ENCODE measurements at regions not wholly inside any gene's neighbourhood (a gene's known extent, or its start where the extent isn't known, plus 50 kb on each side); places are given as distances from the start of the nearest gene placed in this dataset.

DNA sequence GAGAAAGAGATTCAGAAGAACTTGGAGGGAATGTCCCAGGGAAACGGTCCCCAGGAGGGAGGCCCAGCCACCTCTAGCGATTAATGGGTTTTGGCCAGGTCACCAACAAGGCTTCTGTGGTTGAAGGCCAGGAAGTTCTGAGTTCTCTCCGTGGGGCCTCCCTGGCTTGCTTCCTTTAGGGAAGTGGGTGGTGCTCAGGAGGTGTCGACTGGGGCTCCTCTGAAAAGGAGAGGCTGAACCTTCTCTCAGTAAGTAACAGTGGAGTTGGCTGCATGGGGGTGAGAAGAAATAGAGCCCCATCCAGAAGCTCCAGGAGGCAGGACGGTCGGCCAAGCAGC is 77.1 kb upstream of the GSE1 start:
- no peak overlapping the region for H3K27ac Mint-ChIP-seq
- H3K4me3 Mint-ChIP-seq = no peak overlapping the region
- intact Hi-C loops (cut with DNase I, micrococcal nuclease) = no loop called here
- ChIA-PET POLR2A (no interaction called here), CTCF (interaction anchor here (0.7 kb wide), 1 partner anchor 18 kb away, joined by 3 read pairs; no protein-coding TSS in a partner anchor)
- no peaks in the 10 kb centered on the region for H3K36me3 Mint-ChIP-seq (ENCODE audit: low read depth)
- ATAC-seq (no peak), DNase-seq (no peak)
- H3K4me1 Mint-ChIP-seq = no peaks in the 10 kb centered on the region
- H3K27me3 Mint-ChIP-seq = no peaks in the 10 kb centered on the region
- H3K9me3 Mint-ChIP-seq (ENCODE audit: low read depth) = no peaks in the 10 kb centered on the region

DNA sequence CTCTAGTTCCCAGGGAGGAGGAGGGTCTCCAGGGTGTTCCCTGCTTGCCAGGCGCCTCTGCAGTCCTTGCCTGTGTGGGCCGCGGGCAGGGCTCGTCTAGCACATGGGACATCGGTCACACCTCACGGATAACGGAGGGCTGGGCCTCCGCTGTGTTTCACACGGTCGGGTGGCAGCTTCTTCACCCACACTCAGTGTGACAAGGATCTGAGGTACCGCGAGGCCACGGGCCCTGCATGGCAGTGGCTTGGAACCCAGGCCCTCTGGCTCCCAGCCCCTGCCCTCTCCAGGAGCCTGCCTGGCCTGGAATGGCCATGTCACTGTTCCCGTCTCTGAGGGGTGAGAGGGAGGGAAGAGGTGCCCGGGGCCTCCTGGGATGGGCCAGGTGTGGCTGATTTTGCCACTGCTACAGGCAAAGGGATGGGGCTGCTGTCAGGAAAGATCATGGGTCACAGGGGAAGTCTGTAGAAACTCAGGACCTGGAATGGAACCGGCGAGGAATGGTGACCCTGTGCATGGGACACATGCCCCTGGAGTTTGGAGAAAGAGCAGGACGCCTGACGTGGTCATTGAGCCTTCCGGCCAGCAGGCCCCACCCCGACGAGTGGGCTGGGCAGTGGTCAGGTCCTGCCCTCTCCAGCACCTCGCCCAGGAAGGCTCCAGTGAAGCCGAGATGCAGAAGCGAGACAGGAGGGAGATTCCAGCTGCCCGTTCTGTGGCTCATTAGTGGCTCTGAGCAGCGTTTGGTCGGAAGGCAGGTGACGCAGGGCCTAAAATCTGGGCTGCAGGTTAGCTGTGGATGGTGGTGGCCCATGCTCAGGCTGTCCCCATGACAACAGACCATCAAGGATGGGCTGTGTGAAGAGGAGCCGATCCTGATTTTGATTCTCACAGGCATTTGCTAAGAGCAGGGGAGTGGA is 76.5 kb upstream of the GSE1 start:
- H3K27me3 Mint-ChIP-seq = no peaks in the 10 kb centered on the region
- no peaks in the 10 kb centered on the region for H3K36me3 Mint-ChIP-seq (ENCODE audit: low read depth)
- POLR2A ChIA-PET = no interaction called here
- no peaks in the 10 kb centered on the region for H3K4me1 Mint-ChIP-seq
- H3K27ac Mint-ChIP-seq = no peak overlapping the region
- H3K9me3 Mint-ChIP-seq (ENCODE audit: low read depth) = no peaks in the 10 kb centered on the region
- DNase-seq (no peak), ATAC-seq (no peak)
- CTCF ChIA-PET = interaction anchor here (0.6 to 0.8 kb wide), 2 partner anchors 48 to 547 kb away, joined by 3 read pairs; no protein-coding TSS in a partner anchor
- intact Hi-C loops (cut with DNase I, micrococcal nuclease) = no loop called here
- no peak overlapping the region for H3K4me3 Mint-ChIP-seq

DNA sequence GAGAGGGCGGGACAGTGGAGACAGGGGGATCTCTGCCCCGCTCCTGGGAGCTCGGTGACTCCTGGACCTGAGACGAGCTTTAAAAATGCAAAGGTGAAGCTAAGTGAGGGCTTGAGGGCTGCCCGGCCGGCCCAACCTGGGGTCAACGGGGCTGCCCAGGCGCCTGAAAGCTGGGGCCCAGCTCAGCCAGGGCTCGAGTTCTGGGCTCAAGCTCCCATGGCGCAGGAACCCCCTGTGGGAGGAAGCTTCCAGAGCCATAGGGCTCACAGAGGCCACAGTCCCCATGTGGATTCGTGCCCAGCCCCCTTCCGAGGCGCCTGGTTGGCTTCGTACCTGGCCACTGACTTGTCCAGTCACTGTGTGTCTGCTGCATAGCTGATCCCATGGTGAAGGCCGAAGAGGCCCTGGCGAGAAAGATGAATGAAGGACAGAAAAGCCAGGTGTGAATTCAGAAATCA is 75.8 kb upstream of the GSE1 start:
- ChIA-PET POLR2A (no interaction called here), CTCF (interaction anchor here (0.6 to 0.8 kb wide), 2 partner anchors 49 to 548 kb away, joined by 3 read pairs; no protein-coding TSS in a partner anchor)
- ATAC-seq = no peak
- H3K27me3 Mint-ChIP-seq = no peaks in the 10 kb centered on the region
- no peaks in the 10 kb centered on the region for H3K9me3 Mint-ChIP-seq (ENCODE audit: low read depth)
- DNase-seq = no peak
- no peak overlapping the region for H3K27ac Mint-ChIP-seq
- no peak overlapping the region for H3K4me3 Mint-ChIP-seq
- H3K36me3 Mint-ChIP-seq (ENCODE audit: low read depth) = no peaks in the 10 kb centered on the region
- no peaks in the 10 kb centered on the region for H3K4me1 Mint-ChIP-seq
- intact Hi-C loops (cut with DNase I, micrococcal nuclease) = no loop called here

DNA sequence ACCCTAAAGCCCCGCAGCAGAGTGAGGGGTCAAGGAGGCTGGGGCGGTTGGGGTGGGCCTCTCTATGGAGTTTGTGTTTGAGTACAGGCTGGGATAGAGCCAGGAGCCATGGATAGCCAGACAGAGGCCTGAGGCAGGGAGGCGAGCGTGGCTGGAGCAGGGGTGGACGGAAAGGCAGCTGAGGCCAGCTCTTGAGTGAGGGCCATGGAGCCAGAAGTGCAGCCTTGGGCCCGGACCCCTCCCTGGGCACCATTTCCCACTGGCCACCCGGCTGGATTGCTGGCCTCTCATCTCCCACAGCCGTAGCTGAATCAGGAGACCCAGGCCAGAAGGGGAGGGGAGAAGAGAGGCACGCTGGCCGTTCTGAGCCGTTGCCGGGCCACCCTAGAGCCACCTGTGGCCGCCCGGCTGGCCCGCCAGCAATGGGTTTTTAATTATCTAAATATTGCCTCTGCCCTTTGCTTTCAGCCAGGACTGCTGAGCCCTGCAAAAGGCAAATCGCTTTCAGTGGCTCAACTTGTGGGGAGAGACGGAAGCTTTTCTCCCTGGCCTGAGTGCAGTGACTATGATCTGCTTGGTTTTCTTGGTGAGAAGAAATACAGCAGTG is 75.2 kb upstream of the GSE1 start:
- ChIA-PET CTCF (interaction anchor here (0.6 to 0.8 kb wide), 2 partner anchors 314 to 548 kb away, joined by 3 read pairs; no protein-coding TSS in a partner anchor), POLR2A (no interaction called here)
- no peaks in the 10 kb centered on the region for H3K36me3 Mint-ChIP-seq (ENCODE audit: low read depth)
- no peaks in the 10 kb centered on the region for H3K9me3 Mint-ChIP-seq (ENCODE audit: low read depth)
- ATAC-seq (no peak), DNase-seq (no peak)
- H3K27ac Mint-ChIP-seq = no peak overlapping the region
- H3K27me3 Mint-ChIP-seq = no peaks in the 10 kb centered on the region
- intact Hi-C loops (cut with DNase I, micrococcal nuclease) = no loop called here
- H3K4me1 Mint-ChIP-seq = no peaks in the 10 kb centered on the region
- H3K4me3 Mint-ChIP-seq = no peak overlapping the region

DNA sequence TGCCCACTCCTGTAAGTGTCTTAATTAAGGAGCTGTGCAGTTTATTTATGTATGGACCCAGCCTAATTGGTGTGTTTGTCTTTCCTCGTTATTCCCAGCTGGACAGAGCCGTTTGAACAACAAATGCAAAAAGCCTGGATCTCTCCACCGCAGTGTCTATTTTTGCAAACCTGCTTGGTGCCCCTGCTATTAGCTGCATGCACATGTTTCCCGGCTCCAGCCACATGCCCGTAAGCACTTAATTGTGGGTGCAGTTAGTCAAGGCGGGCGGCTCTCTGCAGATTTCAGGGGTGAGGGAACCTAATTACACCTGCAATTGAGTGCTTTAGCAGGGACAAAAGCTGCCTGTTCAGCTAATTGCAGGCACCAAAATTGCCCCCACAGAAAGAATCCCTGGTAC is 74.0 kb upstream of the GSE1 start:
- Mint-ChIP-seq H3K27ac (no peak overlapping the region), H3K4me1 (no peaks in the 10 kb centered on the region), H3K4me3 (no peak overlapping the region), H3K9me3 (ENCODE audit: low read depth) (no peaks in the 10 kb centered on the region), H3K36me3 (ENCODE audit: low read depth) (no peaks in the 10 kb centered on the region), H3K27me3 (no peaks in the 10 kb centered on the region)
- no peak for DNase-seq
- ChIA-PET CTCF (interaction anchor here (0.7 to 1.6 kb wide), 2 partner anchors 9 to 11 kb away, joined by 5 to 7 read pairs; no protein-coding TSS in a partner anchor), POLR2A (no interaction called here)
- no peak for ATAC-seq
- intact Hi-C loops (cut with DNase I, micrococcal nuclease) = no loop called here

DNA sequence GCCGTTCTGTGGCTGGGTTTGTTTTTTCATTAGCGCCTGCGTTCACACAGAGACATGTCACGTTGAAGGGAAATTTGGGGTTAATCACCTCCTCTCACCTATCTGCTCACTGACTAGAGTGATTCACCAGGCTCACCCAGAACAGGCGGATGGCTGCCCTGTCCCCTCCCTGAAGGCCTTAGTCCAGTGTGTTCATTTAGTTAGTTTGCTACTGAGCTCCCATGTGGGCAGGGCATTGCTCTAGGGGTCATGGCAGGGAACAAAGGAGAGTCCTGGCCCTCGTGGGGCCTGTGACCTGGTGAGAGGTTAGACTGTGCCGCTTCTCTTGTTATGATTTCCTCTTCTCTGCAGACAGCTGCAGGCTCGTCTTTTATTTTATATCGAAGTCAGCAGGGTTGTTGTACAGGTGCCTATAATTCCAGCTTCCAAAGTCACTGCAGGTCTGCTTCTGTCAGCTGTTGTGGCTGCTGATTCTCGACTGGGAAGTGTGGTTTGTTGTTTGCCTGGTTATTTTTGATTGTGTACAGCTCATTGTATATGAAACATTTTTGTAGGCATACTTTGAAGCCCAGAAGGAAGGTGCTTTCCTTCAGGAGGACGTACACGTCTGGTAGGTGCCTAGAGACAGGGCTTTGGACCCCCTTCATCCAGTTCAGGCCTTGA is 73.4 kb upstream of the GSE1 start:
- CTCF ChIA-PET = interaction anchor here (0.7 to 1.6 kb wide), 4 partner anchors 10 to 179 kb away, joined by 3 to 7 read pairs (median 4); no protein-coding TSS in a partner anchor
- no peaks in the 10 kb centered on the region for H3K9me3 Mint-ChIP-seq (ENCODE audit: low read depth)
- H3K4me1 Mint-ChIP-seq = no peaks in the 10 kb centered on the region
- DNase-seq (no peak), ATAC-seq (no peak)
- no peaks in the 10 kb centered on the region for H3K36me3 Mint-ChIP-seq (ENCODE audit: low read depth)
- no peak overlapping the region for H3K4me3 Mint-ChIP-seq
- H3K27ac Mint-ChIP-seq = no peak overlapping the region
- intact Hi-C loops (cut with DNase I, micrococcal nuclease) = no loop called here
- POLR2A ChIA-PET = no interaction called here
- no peaks in the 10 kb centered on the region for H3K27me3 Mint-ChIP-seq

DNA sequence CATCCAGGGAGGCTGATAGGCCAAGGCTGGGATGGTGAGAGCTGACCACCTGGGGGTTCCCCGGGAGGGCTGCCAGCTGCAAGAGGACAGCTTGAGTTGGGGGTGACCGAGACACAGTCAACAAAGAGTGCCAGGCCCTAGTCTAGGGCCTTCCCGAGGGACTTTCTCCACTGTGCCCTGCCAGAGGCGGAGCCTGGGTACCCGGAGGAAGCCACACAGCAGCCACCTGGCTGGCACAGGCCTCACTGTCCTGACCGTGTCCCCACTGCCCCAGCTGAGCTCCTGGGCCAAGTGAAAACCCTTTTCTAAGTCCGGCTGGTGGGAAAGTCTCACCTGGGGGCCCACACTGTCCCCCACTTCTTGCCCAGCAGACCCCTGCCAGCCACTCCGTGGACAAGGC is 71.9 kb upstream of the GSE1 start:
- POLR2A ChIA-PET = no interaction called here
- ATAC-seq (no peak), DNase-seq (no peak)
- Mint-ChIP-seq H3K36me3 (ENCODE audit: low read depth) (no peaks in the 10 kb centered on the region), H3K4me1 (no peaks in the 10 kb centered on the region), H3K27me3 (no peaks in the 10 kb centered on the region), H3K9me3 (ENCODE audit: low read depth) (no peaks in the 10 kb centered on the region), H3K4me3 (no peak overlapping the region), H3K27ac (no peak overlapping the region)
- CTCF ChIA-PET = no interaction called here
- intact Hi-C loops (cut with DNase I, micrococcal nuclease) = no loop called here

DNA sequence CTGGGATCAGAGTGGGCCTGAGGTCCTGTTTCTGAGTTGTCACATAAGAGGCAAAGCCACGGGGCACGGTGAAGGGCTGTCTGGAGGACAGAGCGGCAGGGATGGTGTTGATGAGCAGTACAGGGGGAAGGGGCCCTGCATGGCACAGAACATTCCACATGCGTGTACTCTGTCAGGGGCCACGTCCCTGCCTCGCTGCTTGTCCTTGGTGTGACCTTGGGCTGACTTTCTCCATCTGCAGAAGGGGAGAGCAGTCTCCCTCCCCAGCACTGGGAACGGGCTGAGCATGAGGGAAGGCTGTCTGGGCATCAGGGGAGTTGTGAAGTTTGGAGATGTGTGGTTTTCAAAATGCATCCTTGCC is 71.5 kb upstream of the GSE1 start:
- ATAC-seq (no peak), DNase-seq (no peak)
- Mint-ChIP-seq H3K4me1 (no peaks in the 10 kb centered on the region), H3K9me3 (ENCODE audit: low read depth) (no peaks in the 10 kb centered on the region), H3K27ac (no peak overlapping the region), H3K36me3 (ENCODE audit: low read depth) (no peaks in the 10 kb centered on the region), H3K4me3 (no peak overlapping the region), H3K27me3 (no peaks in the 10 kb centered on the region)
- intact Hi-C loops (cut with DNase I, micrococcal nuclease) = no loop called here
- POLR2A ChIA-PET = no interaction called here
- CTCF ChIA-PET = no interaction called here

DNA sequence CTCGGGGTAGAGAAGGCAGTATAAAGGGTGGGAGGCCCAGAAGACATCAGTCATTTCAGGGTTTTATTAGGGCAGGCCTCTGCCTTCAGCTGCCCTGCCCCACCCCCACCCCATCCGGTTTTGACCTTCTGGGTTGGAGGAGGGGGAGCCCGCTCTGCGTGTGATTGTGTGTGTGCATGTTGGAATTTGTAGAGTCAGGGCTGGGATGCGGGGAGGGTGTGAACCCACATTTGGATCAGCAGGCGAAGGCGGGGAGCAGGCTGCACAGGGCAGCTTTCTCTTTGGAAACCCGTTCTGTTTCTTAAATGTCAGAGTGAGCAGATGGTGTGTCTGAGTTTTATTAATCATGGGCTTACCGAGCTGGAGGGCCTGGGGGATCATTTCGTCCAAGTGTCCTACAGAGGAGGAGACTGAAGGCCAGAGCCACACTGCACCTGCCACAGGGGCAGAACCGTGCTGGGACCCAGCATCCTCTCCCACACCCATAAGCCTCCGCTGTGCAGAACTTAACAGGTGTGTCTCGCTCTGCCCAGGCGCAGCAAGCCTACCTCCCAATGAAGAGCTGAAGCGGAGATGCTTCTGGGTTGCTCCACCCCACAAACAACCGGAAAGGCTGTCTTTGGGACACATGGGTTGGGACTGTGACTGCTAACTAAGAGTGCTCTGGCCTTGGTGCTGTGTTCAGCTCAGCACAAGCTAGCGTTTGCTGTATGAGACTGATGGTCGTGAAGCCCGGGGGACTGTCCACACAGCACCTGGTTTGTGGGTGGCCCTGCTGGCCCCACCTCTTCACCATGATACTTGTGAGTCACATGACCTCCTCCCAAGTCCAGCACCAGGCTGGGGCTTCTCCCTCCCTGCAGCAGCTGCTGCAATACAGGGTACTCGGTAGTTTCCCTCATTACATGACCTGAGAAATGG is 70.9 kb upstream of the GSE1 start:
- Mint-ChIP-seq H3K27me3 (no peaks in the 10 kb centered on the region), H3K27ac (no peak overlapping the region), H3K4me1 (no peaks in the 10 kb centered on the region), H3K9me3 (ENCODE audit: low read depth) (no peaks in the 10 kb centered on the region), H3K4me3 (no peak overlapping the region), H3K36me3 (ENCODE audit: low read depth) (no peaks in the 10 kb centered on the region)
- ChIA-PET CTCF (no interaction called here), POLR2A (no interaction called here)
- intact Hi-C loops (cut with DNase I, micrococcal nuclease) = no loop called here
- ATAC-seq (no peak), DNase-seq (no peak)

DNA sequence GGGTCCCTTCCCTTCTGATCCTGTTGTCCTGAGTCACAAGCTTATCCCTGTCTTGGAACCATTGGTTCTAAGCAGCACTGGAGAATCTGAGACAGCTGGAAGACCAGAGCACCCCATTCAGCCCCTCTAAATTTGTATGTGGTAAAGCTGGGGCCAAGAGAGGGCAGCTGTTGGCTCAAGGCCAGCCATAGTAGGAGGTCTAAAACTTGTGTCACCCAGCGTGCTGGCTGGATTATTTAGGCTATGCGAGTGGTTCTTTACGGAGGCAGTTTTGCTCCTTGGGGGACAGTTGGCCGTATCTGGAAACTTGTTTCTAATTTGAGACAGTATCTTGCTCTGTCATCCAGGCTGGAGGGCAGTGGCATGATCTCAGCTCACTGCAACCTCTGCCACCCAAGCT is 69.6 kb upstream of the GSE1 start:
- Mint-ChIP-seq H3K27ac (no peak overlapping the region), H3K4me3 (no peak overlapping the region), H3K9me3 (ENCODE audit: low read depth) (no peaks in the 10 kb centered on the region), H3K4me1 (no peaks in the 10 kb centered on the region), H3K27me3 (no peaks in the 10 kb centered on the region), H3K36me3 (ENCODE audit: low read depth) (no peaks in the 10 kb centered on the region)
- ChIA-PET POLR2A (no interaction called here), CTCF (no interaction called here)
- intact Hi-C loops (cut with DNase I, micrococcal nuclease) = no loop called here
- DNase-seq (no peak), ATAC-seq (no peak)

DNA sequence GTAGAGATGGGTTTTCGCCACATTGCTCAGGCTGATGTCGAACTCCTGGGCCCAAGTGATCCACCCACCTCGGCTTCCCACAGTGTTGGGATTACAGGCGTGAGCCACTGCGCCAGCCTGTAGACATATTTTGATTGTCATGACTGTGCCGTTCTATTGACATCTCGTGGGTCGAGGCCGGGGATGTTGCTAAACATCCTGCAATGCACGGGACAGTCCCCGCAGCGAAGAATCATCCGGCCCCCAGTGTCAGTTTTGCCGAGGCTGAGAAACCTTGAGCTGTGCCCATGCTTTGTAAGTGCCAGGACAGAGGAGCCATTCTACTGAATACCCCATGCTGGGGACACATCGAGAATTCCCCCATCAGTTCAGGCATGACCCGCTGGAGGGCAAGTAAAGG is 69.1 kb upstream of the GSE1 start:
- H3K36me3 Mint-ChIP-seq (ENCODE audit: low read depth) = no peaks in the 10 kb centered on the region
- no peak overlapping the region for H3K4me3 Mint-ChIP-seq
- no peaks in the 10 kb centered on the region for H3K9me3 Mint-ChIP-seq (ENCODE audit: low read depth)
- no peaks in the 10 kb centered on the region for H3K27me3 Mint-ChIP-seq
- no peaks in the 10 kb centered on the region for H3K4me1 Mint-ChIP-seq
- POLR2A ChIA-PET = no interaction called here
- ATAC-seq (no peak), DNase-seq (no peak)
- CTCF ChIA-PET = no interaction called here
- intact Hi-C loops (cut with DNase I, micrococcal nuclease) = no loop called here
- H3K27ac Mint-ChIP-seq = no peak overlapping the region
